ENCODE measurements at regions not wholly inside any gene's neighbourhood (a gene's known extent, or its start where the extent isn't known, plus 50 kb on each side); places are given as distances from the start of the nearest gene placed in this dataset.
"Not testable (repeated sequence)": the region's sequence is repeated elsewhere in the genome, so short reads cannot be mapped to it uniquely, and the experiment has no call there.

GRCh38 chr2:8505311-8505920 is 176.4 kb upstream of the ID2 start:
- Histone ChIP-seq H3K27me3 (replicated peaks; ENCODE audit: insufficient read depth) (no peaks in the 10 kb centered on the region), H3K36me3 (no peaks in the 10 kb centered on the region), H3K4me1 (ENCODE audit: control insufficient read depth in 1 of 2, low read depth in 2 of 2) (no peaks in the 10 kb centered on the region), H3K27ac (no peak overlapping the region), H3K4me3 (no peak overlapping the region), H3K9me3 (no peaks in the 10 kb centered on the region)
- DNase-seq (ENCODE audit: low spot score) (no peak), ATAC-seq (ENCODE audit: insufficient number of reproducible peaks, low FRiP score, low read depth) (no peak)
- no peak for TF ChIP-seq CTCF (IDR thresholded peaks at IDR 0.05)

- Histone ChIP-seq H3K36me3 (no peaks in the 10 kb centered on the region), H3K4me3 (no peak overlapping the region), H3K27ac (no peak overlapping the region), H3K27me3 (replicated peaks; ENCODE audit: insufficient read depth) (no peaks in the 10 kb centered on the region), H3K4me1 (ENCODE audit: control insufficient read depth in 1 of 2, low read depth in 2 of 2) (no peaks in the 10 kb centered on the region), H3K9me3 (no peaks in the 10 kb centered on the region)
- TF ChIP-seq CTCF (IDR thresholded peaks at IDR 0.05), result no peak
- ATAC-seq (ENCODE audit: insufficient number of reproducible peaks, low FRiP score, low read depth) (no peak), DNase-seq (ENCODE audit: low spot score) (no peak)
Measured at GRCh38 chr2:8506746-8507145, 175.1 kb upstream of the ID2 start.

GRCh38 chr2:8508766-8509165 is 173.1 kb upstream of the ID2 start:
- Histone ChIP-seq H3K36me3 (no peaks in the 10 kb centered on the region), H3K27me3 (replicated peaks; ENCODE audit: insufficient read depth) (no peaks in the 10 kb centered on the region), H3K27ac (no peak overlapping the region), H3K9me3 (no peaks in the 10 kb centered on the region), H3K4me1 (ENCODE audit: control insufficient read depth in 1 of 2, low read depth in 2 of 2) (no peaks in the 10 kb centered on the region), H3K4me3 (no peak overlapping the region)
- ATAC-seq (ENCODE audit: insufficient number of reproducible peaks, low FRiP score, low read depth), result no peak
- TF ChIP-seq CTCF (IDR thresholded peaks at IDR 0.05), result no peak
- DNase-seq (ENCODE audit: low spot score), result no peak

GRCh38 chr2:8509621-8510020 is 172.2 kb upstream of the ID2 start:
- H3K27ac ChIP-seq, result no peak overlapping the region
- ATAC-seq (ENCODE audit: insufficient number of reproducible peaks, low FRiP score, low read depth), result no peak
- no peaks in the 10 kb centered on the region for H3K4me1 ChIP-seq (ENCODE audit: control insufficient read depth in 1 of 2, low read depth in 2 of 2)
- H3K36me3 ChIP-seq, result no peaks in the 10 kb centered on the region
- no peak overlapping the region for H3K4me3 ChIP-seq
- DNase-seq (ENCODE audit: low spot score), result no peak
- no peak for TF ChIP-seq CTCF (IDR thresholded peaks at IDR 0.05)
- no peaks in the 10 kb centered on the region for H3K9me3 ChIP-seq
- no peaks in the 10 kb centered on the region for H3K27me3 ChIP-seq (replicated peaks; ENCODE audit: insufficient read depth)

GRCh38 chr2:8510055-8510454 is 171.8 kb upstream of the ID2 start:
- H3K9me3 ChIP-seq; H3K27ac ChIP-seq; H3K4me3 ChIP-seq; ATAC-seq (ENCODE audit: insufficient number of reproducible peaks, low FRiP score, low read depth); H3K4me1 ChIP-seq (ENCODE audit: control insufficient read depth in 1 of 2, low read depth in 2 of 2); DNase-seq (ENCODE audit: low spot score); H3K36me3 ChIP-seq; H3K27me3 ChIP-seq (replicated peaks; ENCODE audit: insufficient read depth): not testable (repeated sequence)

GRCh38 chr2:8510519-8510918 is 171.3 kb upstream of the ID2 start:
- no peak for TF ChIP-seq CTCF (IDR thresholded peaks at IDR 0.05)

More at GRCh38 chr2:8510519-8510918, 171.3 kb upstream of the ID2 start:
- H3K4me1 ChIP-seq (ENCODE audit: control insufficient read depth in 1 of 2, low read depth in 2 of 2), result peaks cover 0 to 8% of the 10 kb centered on the region in 2 donors
- no peaks in the 10 kb centered on the region for H3K36me3 ChIP-seq
- DNase-seq (ENCODE audit: low spot score), result no peak
- ATAC-seq (ENCODE audit: insufficient number of reproducible peaks, low FRiP score, low read depth), result no peak
- no peaks in the 10 kb centered on the region for H3K9me3 ChIP-seq
- no peak overlapping the region for H3K4me3 ChIP-seq
- no peaks in the 10 kb centered on the region for H3K27me3 ChIP-seq (replicated peaks; ENCODE audit: insufficient read depth)
- H3K27ac ChIP-seq, result no peak overlapping the region

Measured in thoracic aorta (tissue), 2 donors.